SW480 (cell line): ENCODE measurements at regions not wholly inside any gene's neighbourhood (a gene's known extent, or its start where the extent isn't known, plus 50 kb on each side); places are given as distances from the start of the nearest gene placed in this dataset.
A peak's percentile ranks its signal among the peaks of the same experiment; 100 is the strongest.
"Not testable (repeated sequence)": the region's sequence is repeated elsewhere in the genome, so short reads cannot be mapped to it uniquely, and the experiment has no call there.

Source experiments
- DNase-seq: peaks from one replicate; pipeline ENCODE4 v3.0.0-alpha.2; 2016; ENCODE audit warnings: low spot score

DNA sequence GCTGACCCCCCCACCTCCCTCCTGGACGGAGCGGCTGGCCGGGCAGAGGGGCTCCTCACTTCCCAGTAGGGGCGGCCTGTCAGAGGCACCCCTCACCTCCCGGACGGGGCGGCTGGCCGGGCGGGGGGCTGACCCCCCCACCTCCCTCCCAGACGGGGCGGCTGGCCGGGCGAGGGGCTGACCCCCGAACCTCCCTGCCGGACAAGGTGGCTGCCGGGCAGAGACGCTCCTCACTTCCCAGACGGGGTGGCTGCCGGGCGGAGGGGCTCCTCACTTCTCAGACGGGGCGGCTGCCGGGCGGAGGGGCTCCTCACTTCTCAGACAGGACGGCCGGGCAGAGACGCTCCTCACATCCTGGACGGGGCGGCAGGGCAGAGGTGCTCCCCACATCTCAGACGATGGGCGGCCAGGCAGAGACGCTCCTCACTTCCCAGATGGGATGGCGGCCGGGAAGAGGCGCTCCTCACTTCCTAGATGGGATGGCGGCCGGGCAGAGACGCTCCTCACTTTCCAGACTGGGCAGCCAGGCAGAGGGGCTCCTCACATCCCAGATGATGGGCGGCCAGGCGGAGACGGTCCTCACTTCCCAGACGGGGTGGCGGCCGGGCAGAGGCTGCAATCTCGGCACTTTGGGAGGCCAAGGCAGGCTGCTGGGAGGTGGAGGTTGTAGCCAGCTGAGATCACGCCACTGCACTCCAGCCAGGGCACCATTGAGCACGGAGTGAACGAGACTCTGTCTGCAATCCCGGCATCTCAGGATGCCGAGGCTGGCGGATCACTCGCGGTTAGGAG, 66.2 kb upstream of the PAPPA2 start:
- DNase-seq: not testable (repeated sequence)

DNA sequence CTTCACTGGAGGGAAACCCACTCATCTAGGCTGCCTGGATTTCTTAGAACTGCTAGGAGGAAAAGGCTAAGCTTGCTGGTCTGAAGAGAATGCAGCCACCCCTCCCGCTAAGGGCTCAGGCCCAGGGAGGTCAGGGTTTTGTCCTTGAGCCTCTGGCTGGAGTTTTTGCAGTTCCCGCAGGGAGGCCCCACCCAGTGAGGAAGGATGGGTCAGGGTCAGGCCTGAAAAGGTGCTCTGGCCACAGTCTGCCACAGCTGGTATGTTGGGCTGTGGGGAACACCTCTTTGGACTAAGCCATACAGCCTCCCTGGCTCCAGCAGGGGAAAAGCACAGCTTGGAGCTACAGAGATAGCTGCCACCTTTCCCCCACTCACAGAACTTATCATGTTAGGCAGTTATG, 71.4 kb upstream of the PAPPA2 start:
- DNase-seq: no peak

DNA sequence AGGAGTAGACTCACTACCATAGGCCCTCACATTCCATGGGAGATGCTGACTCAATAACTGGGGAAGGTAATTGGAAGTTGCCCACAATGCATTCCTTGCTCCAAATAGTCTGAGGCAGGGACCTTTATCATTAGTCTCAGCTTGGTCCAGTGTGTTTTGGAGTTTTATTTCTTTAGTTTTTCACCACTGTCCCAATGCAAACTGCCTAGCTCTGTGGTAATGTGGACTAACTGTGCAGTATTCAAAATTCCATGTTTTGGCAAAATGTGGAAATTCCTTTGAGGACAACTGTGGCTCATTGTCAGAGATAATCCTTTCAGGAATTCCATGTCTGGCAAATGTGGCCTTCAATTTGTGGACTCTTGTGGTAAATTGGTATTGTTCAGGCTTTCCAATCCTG, 78.1 kb upstream of the PAPPA2 start:
- no peak for DNase-seq

DNA sequence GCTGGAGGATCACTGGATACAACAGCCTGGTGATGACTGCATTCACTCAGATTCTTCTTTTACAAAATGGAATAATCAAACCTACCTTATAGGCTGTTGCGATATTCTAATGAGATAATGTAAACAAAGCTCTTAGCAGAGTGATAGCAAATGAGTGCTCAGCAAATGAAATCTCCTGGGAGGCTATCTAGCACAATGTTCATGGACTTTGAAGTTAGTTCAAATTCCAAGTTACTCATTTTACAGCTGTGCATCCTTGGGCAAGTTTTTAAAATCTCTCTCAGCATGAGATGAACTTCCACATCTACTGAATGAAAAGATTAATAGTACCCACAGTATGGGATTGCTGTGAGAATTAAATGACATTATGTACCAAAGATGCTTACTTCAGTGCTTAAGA, 80.8 kb upstream of the PAPPA2 start:
- DNase-seq: no peak

DNA sequence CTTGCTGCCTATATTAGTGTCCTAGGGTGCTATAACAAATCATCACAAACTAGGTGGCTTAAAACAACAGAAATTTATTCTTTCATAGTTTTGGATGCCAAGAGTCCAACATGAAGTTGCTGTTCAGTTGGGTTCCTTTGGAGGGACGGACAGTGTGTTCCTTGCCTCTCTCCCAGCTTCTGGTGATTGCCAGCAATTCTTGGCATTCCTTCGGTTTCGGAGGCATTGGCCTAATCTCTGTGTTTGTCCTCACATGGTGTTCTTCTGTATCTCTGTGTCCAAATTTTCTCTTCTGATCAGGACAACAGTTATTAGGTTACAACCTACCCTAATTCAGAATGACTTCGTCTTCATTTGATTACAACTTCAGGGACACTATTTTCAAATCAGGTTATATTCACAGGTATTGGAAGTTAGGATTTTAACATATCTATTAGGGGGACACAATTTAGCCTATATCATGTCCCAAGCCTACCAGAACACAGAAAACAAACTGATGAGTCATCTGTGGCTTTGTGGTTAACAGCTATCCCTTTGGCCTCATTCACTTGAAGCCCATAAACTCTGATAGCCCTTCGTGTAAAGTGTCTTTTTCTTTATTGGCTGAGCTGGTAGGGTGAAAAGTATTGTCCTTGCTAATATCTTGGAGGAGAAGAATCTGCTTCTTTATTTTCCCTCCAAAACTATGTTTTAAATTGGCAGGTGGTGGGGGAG, 83.2 kb upstream of the PAPPA2 start:
- DNase-seq: peak; percentile 75

DNA sequence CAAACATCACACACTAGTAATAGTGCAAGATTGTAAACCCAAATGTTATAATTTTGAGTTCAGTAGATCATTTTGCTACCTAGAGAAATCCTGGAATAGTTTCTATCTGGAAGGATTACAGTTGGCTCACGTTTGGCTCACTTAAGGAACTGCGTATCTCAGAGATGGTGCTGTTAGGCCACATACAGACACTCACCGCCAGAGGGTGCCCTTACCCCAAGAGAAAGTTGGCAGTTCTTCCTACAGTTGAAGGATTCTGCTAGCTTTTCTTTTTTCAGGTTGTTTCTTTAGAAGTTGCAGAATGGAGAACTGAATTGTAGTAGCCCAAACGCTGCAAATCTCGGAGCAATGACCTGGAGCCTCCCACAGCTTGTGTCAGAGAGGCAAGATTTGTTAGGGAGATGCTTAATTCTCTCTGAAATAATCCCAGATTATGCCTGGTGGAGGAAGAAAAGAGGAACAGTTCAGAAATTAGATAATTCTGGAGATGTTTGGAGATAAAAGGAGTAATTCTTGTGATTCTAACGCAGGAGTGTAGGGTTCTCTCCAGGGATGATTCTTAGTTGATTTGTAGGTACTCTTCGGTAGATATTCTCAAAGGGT, 87.9 kb upstream of the PAPPA2 start:
- DNase-seq: peak; percentile 44

DNA sequence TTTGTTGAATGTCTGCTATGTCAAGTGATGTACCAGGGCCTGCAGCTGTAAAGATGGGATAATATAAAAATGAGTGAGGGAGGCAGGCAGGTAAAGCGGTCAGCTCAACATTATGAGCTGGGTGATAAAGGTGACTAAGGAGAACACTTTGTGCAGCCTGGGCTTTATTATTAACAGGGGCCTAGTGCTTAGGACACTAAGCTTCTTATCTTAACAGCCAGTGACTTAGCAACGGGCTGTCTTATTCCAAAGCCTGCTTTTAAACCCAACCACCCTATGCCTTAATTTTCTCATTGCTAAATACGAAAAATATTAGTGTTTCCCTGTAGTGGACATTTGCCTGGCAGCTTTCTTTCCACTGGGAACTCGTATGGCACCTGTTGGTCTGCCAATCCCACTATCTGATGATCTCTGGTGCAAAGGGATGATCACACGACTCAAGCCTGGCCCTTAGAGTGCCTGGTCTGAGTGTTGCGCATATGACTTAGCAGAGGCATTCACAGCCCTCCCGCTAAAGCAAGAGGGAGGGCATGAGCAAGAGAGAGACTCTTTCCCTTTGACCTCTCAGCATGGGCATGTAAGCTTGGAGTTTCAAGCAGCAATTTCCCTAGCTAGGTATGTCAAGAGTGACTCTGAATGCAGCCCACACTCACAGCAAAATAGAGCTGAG, 98.6 kb upstream of the PAPPA2 start:
- DNase-seq: no peak

DNA sequence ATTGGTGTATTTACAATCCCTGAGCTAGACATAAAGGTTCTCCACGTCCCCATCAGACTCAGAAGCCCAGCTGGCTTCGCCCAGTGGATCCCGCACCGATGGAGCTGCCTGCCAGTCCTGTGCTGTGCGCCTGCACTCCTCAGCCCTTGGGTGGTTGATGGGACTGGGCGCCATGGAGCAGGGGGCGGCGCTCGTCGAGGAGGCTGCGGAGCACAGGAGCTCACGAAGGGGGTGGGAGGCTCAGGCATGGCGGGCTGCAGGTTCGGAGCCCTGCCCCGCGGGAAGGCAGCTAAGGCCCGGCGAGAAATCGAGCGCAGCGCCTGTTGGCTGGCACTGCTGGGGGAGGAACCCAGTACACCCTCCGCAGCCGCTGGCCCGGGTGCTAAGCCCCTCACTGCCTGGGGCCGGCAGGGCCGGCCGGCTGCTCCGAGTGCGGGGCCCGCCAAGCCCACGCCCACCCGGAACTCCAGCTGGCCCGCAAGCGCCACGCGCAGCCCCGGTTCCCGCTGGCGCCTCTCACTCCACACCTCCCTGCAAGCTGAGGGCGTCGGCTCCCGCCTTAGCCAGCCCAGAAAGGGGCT, 113.8 kb upstream of the PAPPA2 start:
- DNase-seq: not testable (repeated sequence)

DNA sequence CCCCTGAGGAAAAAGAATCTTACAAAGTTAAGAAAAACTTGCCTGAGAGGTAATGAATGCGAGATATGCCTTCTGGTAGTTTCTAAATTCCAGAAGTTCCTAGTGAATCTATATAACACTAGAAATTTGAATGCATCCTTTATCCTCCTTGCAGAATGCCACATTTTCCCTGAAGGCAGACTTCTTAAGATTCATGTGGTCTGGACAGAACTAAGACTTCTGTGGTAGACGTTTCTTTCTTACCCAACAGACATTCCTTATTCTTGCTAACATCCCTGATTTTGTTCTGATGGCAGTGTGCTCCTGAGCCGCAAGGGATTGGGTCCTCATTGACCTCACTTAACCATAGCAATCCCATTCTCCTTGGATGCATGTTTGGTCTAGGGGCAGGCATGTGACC, 121.3 kb upstream of the PAPPA2 start:
- no peak for DNase-seq

DNA sequence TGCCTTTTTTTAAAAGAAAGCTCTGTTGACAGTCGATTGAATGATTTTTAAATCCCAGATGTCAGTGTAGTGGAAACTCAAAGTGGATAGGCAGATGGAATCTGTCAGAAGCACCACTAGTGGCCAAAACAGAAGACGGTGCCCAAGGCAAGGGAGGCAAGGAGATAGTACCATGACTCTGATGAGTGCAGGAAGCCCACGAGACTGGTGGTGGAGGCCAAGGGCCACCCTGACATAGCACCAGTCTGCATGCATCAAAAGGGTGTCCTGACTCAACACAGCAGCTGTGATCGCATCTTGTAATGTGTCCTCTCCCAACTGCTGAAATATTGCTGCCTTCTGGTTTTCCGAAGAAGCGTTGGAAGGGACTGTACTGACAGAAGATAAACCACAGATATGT, 124.1 kb upstream of the PAPPA2 start:
- no peak for DNase-seq

DNA sequence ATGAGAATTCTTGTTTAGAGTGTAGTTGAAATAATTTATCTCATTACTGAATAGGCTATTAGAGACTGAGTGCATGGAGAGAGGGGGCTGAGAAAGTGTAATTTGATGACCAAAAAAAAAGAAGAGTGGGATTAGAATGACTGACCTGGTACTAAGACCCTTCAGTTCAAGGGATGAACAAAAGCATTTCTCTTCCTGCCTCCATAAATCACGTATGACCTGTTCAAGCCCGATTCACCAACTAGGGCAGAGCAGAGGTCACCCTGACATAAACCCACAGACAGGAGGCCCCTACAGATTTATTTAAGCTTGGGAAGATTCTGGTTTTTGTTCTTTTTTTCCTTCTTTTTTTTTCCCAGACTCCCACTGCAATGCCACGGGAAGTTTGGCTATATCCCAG, 123.7 kb upstream of the COP1 start:
- no peak for DNase-seq

DNA sequence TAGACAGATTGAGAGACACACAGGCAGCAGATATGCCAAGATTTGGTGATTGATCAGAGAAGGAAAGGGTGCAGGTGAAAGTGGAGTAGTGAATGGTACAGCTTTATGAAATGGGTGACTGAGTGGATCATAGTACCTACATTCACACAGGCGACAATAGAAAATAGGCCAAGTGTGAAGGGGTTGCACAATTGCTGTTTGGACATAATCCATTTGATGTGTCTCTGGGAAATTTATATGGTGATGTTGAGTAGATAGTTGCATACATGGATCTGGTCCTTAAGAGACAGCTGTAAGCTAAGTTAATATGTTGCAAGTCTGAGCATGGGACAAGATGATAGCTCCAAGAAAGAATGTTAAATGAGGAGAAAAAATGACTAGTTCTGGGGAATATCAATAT, 118.6 kb upstream of the COP1 start:
- no peak for DNase-seq

DNA sequence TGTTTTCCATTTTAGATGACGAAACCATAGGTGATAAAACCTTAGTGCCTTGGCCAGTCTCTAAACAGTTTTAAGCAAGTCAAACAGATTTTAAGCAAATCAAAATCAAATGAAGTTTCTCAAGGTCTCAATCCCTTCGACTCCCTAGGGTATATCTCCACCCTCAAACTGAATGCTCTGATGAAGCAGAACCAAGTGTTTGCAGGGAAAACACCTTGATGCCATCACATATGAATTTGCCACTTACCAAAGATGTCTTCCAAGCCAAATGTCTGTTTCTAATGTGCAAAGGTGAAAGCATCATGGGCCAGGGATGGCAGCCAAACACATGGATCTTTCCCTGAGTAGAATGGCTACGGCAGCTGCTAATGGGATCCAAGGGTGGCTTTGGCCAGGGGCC, 116.4 kb upstream of the COP1 start:
- DNase-seq: no peak

DNA sequence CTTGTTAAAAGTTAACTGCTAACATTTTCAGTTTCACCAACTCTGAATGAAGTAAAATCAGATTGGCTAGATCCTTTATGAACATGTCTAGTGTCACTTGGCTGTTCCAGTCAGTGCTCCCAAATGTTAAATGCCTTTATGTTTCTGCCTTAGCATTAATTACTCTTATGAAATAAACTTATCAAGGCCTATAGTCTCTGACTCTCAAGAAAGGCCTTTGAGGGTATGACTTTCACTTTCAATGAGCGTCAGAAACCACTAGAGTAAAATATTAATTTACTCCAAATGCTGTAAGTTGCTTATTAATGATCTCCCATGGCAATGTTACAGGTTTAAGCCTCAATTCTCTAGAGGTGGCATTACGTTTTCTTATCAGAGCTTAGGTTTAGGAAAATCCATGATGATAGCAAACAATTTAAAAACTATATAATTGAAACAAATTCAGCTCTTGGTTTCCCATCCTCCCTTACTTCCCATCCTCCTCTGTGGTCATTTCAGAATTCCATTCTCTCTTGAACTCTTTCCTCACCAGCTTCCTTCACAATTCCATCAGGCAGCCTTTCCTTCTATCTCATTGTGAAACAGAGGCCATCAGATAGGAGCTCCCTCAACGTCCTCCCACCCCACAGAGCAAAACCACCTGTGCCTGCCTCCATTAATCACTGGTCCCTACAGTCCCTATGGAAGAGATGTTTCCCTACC, 108.6 kb upstream of the COP1 start:
- DNase-seq: no peak

DNA sequence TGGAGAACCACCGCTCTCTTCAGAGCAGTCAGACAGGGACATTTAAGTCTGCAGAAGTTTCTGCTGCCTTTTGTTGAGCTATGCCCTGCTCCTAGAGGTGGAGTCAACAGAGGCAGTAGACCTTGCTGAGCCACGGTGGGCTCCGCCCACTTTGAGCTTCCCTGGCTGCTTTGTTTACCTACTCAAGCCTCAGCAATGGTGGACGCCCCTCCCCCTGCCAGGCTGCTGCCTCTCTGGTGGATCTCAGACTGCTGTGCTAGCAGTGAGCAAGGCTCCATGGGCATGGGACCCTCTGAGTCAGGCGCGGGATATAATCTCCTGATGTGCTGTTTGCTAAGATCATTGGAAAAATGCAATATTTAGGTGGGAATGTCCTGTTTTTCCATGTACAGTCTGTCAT, 89.5 kb upstream of the COP1 start:
- not testable (repeated sequence) for DNase-seq

DNA sequence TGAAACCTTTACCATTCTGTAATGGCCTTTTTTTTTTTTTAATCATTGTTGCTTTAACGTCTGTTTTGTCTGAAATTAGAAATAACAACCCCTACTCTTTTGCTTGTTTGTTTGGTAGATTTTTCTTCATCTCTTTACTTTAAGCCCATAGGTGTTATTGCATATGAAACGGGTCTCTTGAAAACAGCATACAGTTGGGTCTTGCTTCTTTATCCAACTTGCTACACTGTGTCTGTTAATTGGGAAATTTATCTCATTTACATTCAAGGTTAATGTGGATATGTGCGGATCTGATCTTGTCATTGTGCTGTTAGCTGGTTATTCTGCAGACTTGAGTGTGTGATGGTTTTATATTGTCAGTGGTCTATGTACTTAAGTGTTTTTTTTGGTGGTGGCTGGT, 78.9 kb upstream of the COP1 start:
- DNase-seq: no peak

DNA sequence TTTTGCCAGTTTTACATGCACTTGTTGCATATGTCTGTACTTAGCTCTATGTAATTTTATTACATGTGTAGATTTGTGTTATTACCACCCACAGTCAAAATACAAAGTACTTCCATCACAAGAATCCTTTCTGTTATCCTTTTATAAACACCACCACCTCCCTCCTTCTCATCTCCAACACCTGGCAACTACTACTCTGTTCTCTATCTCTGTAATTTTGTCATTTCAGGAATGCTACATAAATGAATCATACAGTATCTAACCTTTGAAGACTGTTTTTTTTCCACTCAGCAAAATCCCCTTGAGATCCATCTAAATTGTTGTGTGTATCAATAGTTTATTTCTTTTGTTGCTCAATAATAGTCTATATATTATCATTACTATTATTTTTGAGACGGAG, 64.5 kb upstream of the COP1 start:
- no peak for DNase-seq
